ENCODE measurements at regions not wholly inside any gene's neighbourhood (a gene's known extent, or its start where the extent isn't known, plus 50 kb on each side); places are given as distances from the start of the nearest gene placed in this dataset.

- intact Hi-C loops (cut with micrococcal nuclease; ENCODE audit: unreplicated experiment): no loop called here
- no TSS peak for BruUV-seq (replicated peaks)
- POLR2A ChIA-PET: no interaction called here
- in situ Hi-C loops (cut with HindIII; ENCODE audit: low pct_unique_long_range_greater_than_20kb, low sequenced_read_pairs): no loop called here
- no peak overlapping the region for H3K4me3 ChIP-seq (ENCODE audit: low read depth in 2 of 2, low read length in 2 of 2)
- TF ChIP-seq SIN3A (IDR thresholded peaks at IDR 0.05; ENCODE audit: borderline replicate concordance, insufficient read depth, low read depth, low read length) (no peak), TCF7L2 (IDR thresholded peaks at IDR 0.05; ENCODE audit: low read depth, low read length) (no peak), REST (IDR thresholded peaks at IDR 0.05; ENCODE audit: insufficient read depth in 1 of 2, low read depth in 2 of 2, low read length in 1 of 2) (no peak), POLR2AphosphoS5 (IDR thresholded peaks at IDR 0.05; ENCODE audit: low read depth, low read length) (no peak)
- TF ChIP-seq, protein P1, sequence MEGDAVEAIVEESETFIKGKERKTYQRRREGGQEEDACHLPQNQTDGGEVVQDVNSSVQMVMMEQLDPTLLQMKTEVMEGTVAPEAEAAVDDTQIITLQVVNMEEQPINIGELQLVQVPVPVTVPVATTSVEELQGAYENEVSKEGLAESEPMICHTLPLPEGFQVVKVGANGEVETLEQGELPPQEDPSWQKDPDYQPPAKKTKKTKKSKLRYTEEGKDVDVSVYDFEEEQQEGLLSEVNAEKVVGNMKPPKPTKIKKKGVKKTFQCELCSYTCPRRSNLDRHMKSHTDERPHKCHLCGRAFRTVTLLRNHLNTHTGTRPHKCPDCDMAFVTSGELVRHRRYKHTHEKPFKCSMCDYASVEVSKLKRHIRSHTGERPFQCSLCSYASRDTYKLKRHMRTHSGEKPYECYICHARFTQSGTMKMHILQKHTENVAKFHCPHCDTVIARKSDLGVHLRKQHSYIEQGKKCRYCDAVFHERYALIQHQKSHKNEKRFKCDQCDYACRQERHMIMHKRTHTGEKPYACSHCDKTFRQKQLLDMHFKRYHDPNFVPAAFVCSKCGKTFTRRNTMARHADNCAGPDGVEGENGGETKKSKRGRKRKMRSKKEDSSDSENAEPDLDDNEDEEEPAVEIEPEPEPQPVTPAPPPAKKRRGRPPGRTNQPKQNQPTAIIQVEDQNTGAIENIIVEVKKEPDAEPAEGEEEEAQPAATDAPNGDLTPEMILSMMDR (IDR thresholded peaks at IDR 0.05): no peak
- no peaks in the 10 kb centered on the region for H3K36me3 ChIP-seq (ENCODE audit: control insufficient read depth, insufficient read depth, low read length)
- no peaks in the 10 kb centered on the region for H3K27me3 ChIP-seq (ENCODE audit: control insufficient read depth, insufficient read depth, low read length)
- H3K27ac ChIP-seq (ENCODE audit: low read length): no peak overlapping the region
- no peak for ATAC-seq
- no peak for DNase-seq (ENCODE audit: low read depth, low spot score)
- no peaks in the 10 kb centered on the region for H3K9me3 ChIP-seq (ENCODE audit: control insufficient read depth, insufficient read depth, low read depth, low read length)
- CTCF ChIA-PET: no interaction called here
- no peaks in the 10 kb centered on the region for H3K4me1 ChIP-seq (ENCODE audit: control insufficient read depth, insufficient read depth, low read length)
Observed at GRCh38 chr3:151962352-151962751, 88.9 kb downstream of the SUCNR1 start.

DNA sequence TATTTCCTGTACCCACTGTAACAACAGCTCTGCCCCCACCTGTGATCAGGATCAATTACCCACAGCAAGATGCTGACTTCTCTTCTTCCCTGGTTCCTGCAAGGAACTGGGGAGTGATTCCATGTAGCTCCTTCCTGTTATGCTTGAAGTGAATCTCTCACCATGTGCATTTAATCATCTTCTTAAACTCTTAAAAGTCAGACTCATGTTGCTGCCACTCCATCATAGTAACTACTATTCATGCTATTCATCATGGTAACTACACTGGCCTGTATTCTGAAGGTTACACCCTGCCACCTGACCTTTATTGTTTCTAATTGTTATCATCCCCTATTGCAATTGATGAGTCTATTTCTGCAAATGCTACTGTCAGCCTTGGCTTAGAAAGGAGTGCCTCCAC is 89.5 kb downstream of the SUCNR1 start:
- H3K4me1 ChIP-seq (ENCODE audit: control insufficient read depth, insufficient read depth, low read length): no peaks in the 10 kb centered on the region
- no TSS peak for BruUV-seq (replicated peaks)
- ATAC-seq: no peak
- TF ChIP-seq TCF7L2 (IDR thresholded peaks at IDR 0.05; ENCODE audit: low read depth, low read length): no peak
- TF ChIP-seq, protein P1 (IDR thresholded peaks at IDR 0.05): no peak
- TF ChIP-seq POLR2AphosphoS5 (IDR thresholded peaks at IDR 0.05; ENCODE audit: low read depth, low read length): no peak
- TF ChIP-seq REST (IDR thresholded peaks at IDR 0.05; ENCODE audit: insufficient read depth in 1 of 2, low read depth in 2 of 2, low read length in 1 of 2): no peak
- no peak for TF ChIP-seq SIN3A (IDR thresholded peaks at IDR 0.05; ENCODE audit: borderline replicate concordance, insufficient read depth, low read depth, low read length)
- DNase-seq (ENCODE audit: low read depth, low spot score): no peak
- ChIA-PET POLR2A (no interaction called here), CTCF (no interaction called here)
- no peaks in the 10 kb centered on the region for H3K9me3 ChIP-seq (ENCODE audit: control insufficient read depth, insufficient read depth, low read depth, low read length)
- intact Hi-C loops (cut with micrococcal nuclease; ENCODE audit: unreplicated experiment): no loop called here
- no peaks in the 10 kb centered on the region for H3K27me3 ChIP-seq (ENCODE audit: control insufficient read depth, insufficient read depth, low read length)
- H3K4me3 ChIP-seq (ENCODE audit: low read depth in 2 of 2, low read length in 2 of 2): no peak overlapping the region
- H3K27ac ChIP-seq (ENCODE audit: low read length): no peak overlapping the region
- in situ Hi-C loops (cut with HindIII; ENCODE audit: low pct_unique_long_range_greater_than_20kb, low sequenced_read_pairs): no loop called here
- no peaks in the 10 kb centered on the region for H3K36me3 ChIP-seq (ENCODE audit: control insufficient read depth, insufficient read depth, low read length)
